Eye (tissue), 1 donor: ENCODE measurements at regions not wholly inside any gene's neighbourhood (a gene's known extent, or its start where the extent isn't known, plus 50 kb on each side); places are given as distances from the start of the nearest gene placed in this dataset.
"Not testable (repeated sequence)": the region's sequence is repeated elsewhere in the genome, so short reads cannot be mapped to it uniquely, and the experiment has no call there.

Experiments
- DNase-seq: peaks from one replicate; pipeline ENCODE4 v3.0.0-alpha.2; 2015

- no peak for DNase-seq
These were observed 61.9 kb upstream of the ATP12A start for GRCh38 chr13:24618011-24618955.

- no peak for DNase-seq
These were observed 60.9 kb upstream of the ATP12A start for GRCh38 chr13:24619282-24619681.

- not testable (repeated sequence) for DNase-seq
These were observed 57.6 kb upstream of the ATP12A start for GRCh38 chr13:24622481-24623148.

- no peak for DNase-seq
These were observed 57.0 kb upstream of the ATP12A start for GRCh38 chr13:24623149-24623665.

GRCh38 chr13:24624363-24624762, 55.8 kb upstream of the ATP12A start:
- no peak for DNase-seq

- no peak for DNase-seq
These were observed 55.4 kb upstream of the ATP12A start for GRCh38 chr13:24624801-24625231.

GRCh38 chr13:24625331-24625731, 54.9 kb upstream of the ATP12A start:
- no peak for DNase-seq

GRCh38 chr13:24625870-24626849, 54.0 kb upstream of the ATP12A start:
- DNase-seq: no peak

GRCh38 chr13:24627090-24627714, 53.0 kb upstream of the ATP12A start:
- DNase-seq: peak; percentile 64

- DNase-seq: no peak
These were observed 52.3 kb upstream of the ATP12A start for GRCh38 chr13:24627946-24628345.

- DNase-seq: no peak
These were observed 50.9 kb upstream of the ATP12A start for GRCh38 chr13:24629320-24629719.

- DNase-seq: no peak
These were observed 50.1 kb upstream of the ATP12A start for GRCh38 chr13:24630121-24630520.
